ENCODE measurements at regions not wholly inside any gene's neighbourhood (a gene's known extent, or its start where the extent isn't known, plus 50 kb on each side); places are given as distances from the start of the nearest gene placed in this dataset.

- no peak overlapping the region for H3K4me3 ChIP-seq (ENCODE audit: low read depth, low read length)
- H3K36me3 Mint-ChIP-seq (ENCODE audit: insufficient read depth, unreplicated experiment): no peaks in the 10 kb centered on the region
- BruUV-seq (replicated peaks): no TSS peak
- H3K4me1 ChIP-seq: no peaks in the 10 kb centered on the region
- no peaks in the 10 kb centered on the region for H3K9me3 ChIP-seq
- CTCF ChIA-PET: no interaction called here
- H3K9me3 Mint-ChIP-seq (ENCODE audit: unreplicated experiment): no peaks in the 10 kb centered on the region
- intact Hi-C loops (cut with micrococcal nuclease; ENCODE audit: unreplicated experiment): no loop called here
- no peaks in the 10 kb centered on the region for H3K27me3 ChIP-seq (replicated peaks; ENCODE audit: control insufficient read depth, insufficient read depth, low read length)
- no peak overlapping the region for H3K4me3 Mint-ChIP-seq (ENCODE audit: unreplicated experiment)
- DNase-seq: no peak
- POLR2A ChIA-PET: no interaction called here
- no peaks in the 10 kb centered on the region for H3K4me1 Mint-ChIP-seq (ENCODE audit: low read depth, unreplicated experiment)
- H3K27ac Mint-ChIP-seq (ENCODE audit: unreplicated experiment): no peak overlapping the region
- TF ChIP-seq CTCF (IDR thresholded peaks at IDR 0.05; ENCODE audit: insufficient read depth in 1 of 2, low read depth in 1 of 2, low read length in 1 of 2, severe bottlenecking in 1 of 2, unreplicated experiment in 1 of 2): no peak
- H3K27me3 Mint-ChIP-seq (ENCODE audit: insufficient read depth, unreplicated experiment): no peaks in the 10 kb centered on the region
- H3K36me3 ChIP-seq (ENCODE audit: control insufficient read depth, insufficient read depth, low read length): no peaks in the 10 kb centered on the region
Observed at GRCh38 chr4:131081069-131081468, 1985.1 kb downstream of the C4orf33 start.

GRCh38 chr4:131084997-131085396 is 1989.0 kb downstream of the C4orf33 start:
- H3K27ac Mint-ChIP-seq (ENCODE audit: unreplicated experiment): no peak overlapping the region
- no peaks in the 10 kb centered on the region for H3K36me3 Mint-ChIP-seq (ENCODE audit: insufficient read depth, unreplicated experiment)
- H3K4me3 Mint-ChIP-seq (ENCODE audit: unreplicated experiment): no peak overlapping the region
- Histone ChIP-seq H3K27me3 (replicated peaks; ENCODE audit: control insufficient read depth, insufficient read depth, low read length) (no peaks in the 10 kb centered on the region), H3K9me3 (no peaks in the 10 kb centered on the region), H3K4me3 (ENCODE audit: low read depth, low read length) (no peak overlapping the region), H3K36me3 (ENCODE audit: control insufficient read depth, insufficient read depth, low read length) (no peaks in the 10 kb centered on the region), H3K4me1 (no peaks in the 10 kb centered on the region)
- H3K4me1 Mint-ChIP-seq (ENCODE audit: low read depth, unreplicated experiment): no peaks in the 10 kb centered on the region
- intact Hi-C loops (cut with micrococcal nuclease; ENCODE audit: unreplicated experiment): no loop called here
- DNase-seq: no peak
- ChIA-PET CTCF (no interaction called here), POLR2A (no interaction called here)
- H3K9me3 Mint-ChIP-seq (ENCODE audit: unreplicated experiment): no peaks in the 10 kb centered on the region
- no peaks in the 10 kb centered on the region for H3K27me3 Mint-ChIP-seq (ENCODE audit: insufficient read depth, unreplicated experiment)
- TF ChIP-seq CTCF (IDR thresholded peaks at IDR 0.05; ENCODE audit: insufficient read depth in 1 of 2, low read depth in 1 of 2, low read length in 1 of 2, severe bottlenecking in 1 of 2, unreplicated experiment in 1 of 2): no peak
- no TSS peak for BruUV-seq (replicated peaks)

- ChIA-PET POLR2A (no interaction called here), CTCF (no interaction called here)
- intact Hi-C loops (cut with micrococcal nuclease; ENCODE audit: unreplicated experiment): loop anchor here (2.0 to 5.0 kb wide), 3 partner anchors 553 to 1551 kb away; no protein-coding TSS in a partner anchor
- Mint-ChIP-seq H3K9me3 (ENCODE audit: unreplicated experiment) (no peaks in the 10 kb centered on the region), H3K27ac (ENCODE audit: unreplicated experiment) (no peak overlapping the region), H3K4me3 (ENCODE audit: unreplicated experiment) (no peak overlapping the region), H3K4me1 (ENCODE audit: low read depth, unreplicated experiment) (no peaks in the 10 kb centered on the region), H3K27me3 (ENCODE audit: insufficient read depth, unreplicated experiment) (no peaks in the 10 kb centered on the region), H3K36me3 (ENCODE audit: insufficient read depth, unreplicated experiment) (no peaks in the 10 kb centered on the region)
- TF ChIP-seq CTCF (IDR thresholded peaks at IDR 0.05; ENCODE audit: insufficient read depth in 1 of 2, low read depth in 1 of 2, low read length in 1 of 2, severe bottlenecking in 1 of 2, unreplicated experiment in 1 of 2): peak in 1 of 2 experiments; percentile 15
- H3K9me3 ChIP-seq: no peaks in the 10 kb centered on the region
- no peaks in the 10 kb centered on the region for H3K27me3 ChIP-seq (replicated peaks; ENCODE audit: control insufficient read depth, insufficient read depth, low read length)
- BruUV-seq (replicated peaks): no TSS peak
- peak in 1 of 2 experiments; percentile 5 for DNase-seq
- H3K36me3 ChIP-seq (ENCODE audit: control insufficient read depth, insufficient read depth, low read length): no peaks in the 10 kb centered on the region
- no peak overlapping the region for H3K4me3 ChIP-seq (ENCODE audit: low read depth, low read length)
- no peaks in the 10 kb centered on the region for H3K4me1 ChIP-seq
Observed at GRCh38 chr4:131091896-131092295, 1995.9 kb downstream of the C4orf33 start.

Data from Caco-2 (cell line).